Psoas muscle (tissue), 7 donors: ENCODE measurements at regions not wholly inside any gene's neighbourhood (a gene's known extent, or its start where the extent isn't known, plus 50 kb on each side); places are given as distances from the start of the nearest gene placed in this dataset.

ENCODE experiments used
- ATAC-seq, 4 donors: fragments of 200-7000 bp; cut with Tn5 transposase; one replicate each; pipeline ENCODE4 v1.9.1; 2020; ENCODE audit warnings: moderate library complexity in 3 of 4, mild to moderate bottlenecking in 2 of 4
- DNase-seq, 2 donors: peaks; one replicate each; pipeline ENCODE4 v3.0.0-alpha.2; 2020
- H3K27ac ChIP-seq: fragments of 200-600 bp; one replicate; pipeline ENCODE4 v1.8.0; 2022
- H3K27me3 ChIP-seq, 3 donors: fragments of 200-600 bp in 1 of 3; one replicate each; pipeline versions ENCODE4 v1.6.1 to v1.8.0; 2013 to 2022; ENCODE audit warnings: low read length in 2 of 3, mild to moderate bottlenecking in 2 of 3, moderate library complexity in 1 of 3; ENCODE audit not compliant: insufficient read depth in 3 of 3
- H3K36me3 ChIP-seq, 2 donors: fragments of 200-600 bp in 1 of 2; one replicate each; pipeline versions ENCODE4 v1.6.1 to v1.8.0; 2013 to 2022; ENCODE audit warnings: low read depth in 1 of 2, mild to moderate bottlenecking in 1 of 2, moderate library complexity in 1 of 2; ENCODE audit not compliant: insufficient read depth in 1 of 2
- H3K4me1 ChIP-seq: fragments of 200-600 bp; one replicate; pipeline ENCODE4 v1.8.0; 2022
- H3K4me3 ChIP-seq: fragments of 200-600 bp; one replicate; pipeline ENCODE4 v1.8.0; 2022; ENCODE audit warnings: mild to moderate bottlenecking
- H3K9me3 ChIP-seq: fragments of 200-600 bp; one replicate; pipeline ENCODE4 v1.8.0; 2022
- WGBS, 3 donors: extraction: QIAGEN DNeasy Blood & Tissue Kit; methylation state at CpG; one replicate each; pipeline versions ENCODE4 v1.1.6 to v1.1.7; 2013; 5-methylcytosine and 5-hydroxymethylcytosine counted together
- intact Hi-C, 2 donors: fragments of 100-400 bp; cut with DNase I; formaldehyde crosslinking; loops; one replicate each; pipeline versions ENCODE4 v1.11.0 to v1.14.2; 2022
- TF ChIP-seq, protein P1 (sequence below): fragments of 200-600 bp; IDR thresholded peaks from one replicate; pipeline ENCODE4 v1.8.0; 2022; ENCODE audit warnings: antibody characterized with exemption
- donor health status: healthy with polysubstance abuse.
- donor health status: DM: no; HTN: no; CAD: no; lungs with moderate emphysema.
- donor health status: Bipolar disorder and iron deficiency.
- donor health status: healthy.
- donor health status: DM: yes; HTN: yes; CAD: no.
- donor health status: DM: no; HTN: no; CAD: no.
- donor health status: DM: yes; HTN: yes; CAD: no.

DNA sequence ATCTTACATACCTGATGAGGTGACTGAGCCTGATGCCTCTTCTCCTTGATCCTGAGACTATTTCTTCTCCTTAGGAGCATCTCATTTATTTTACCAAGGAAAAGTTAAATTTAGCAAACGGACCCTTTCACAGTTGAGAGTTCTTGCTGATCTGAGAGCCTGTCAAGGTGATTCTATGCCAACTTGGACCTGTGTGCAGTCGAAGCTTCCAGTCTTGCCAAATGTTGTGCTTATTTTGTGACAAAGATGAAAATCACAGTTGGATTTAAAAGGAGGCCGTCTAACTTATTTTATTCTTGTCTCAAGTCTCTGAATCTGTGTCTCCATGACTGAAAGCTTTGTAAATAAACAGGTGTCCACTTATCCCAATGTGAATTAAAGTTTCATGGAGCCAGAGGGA lies 296.3 kb upstream of the EPHA3 start:
- Histone ChIP-seq H3K9me3 (no peaks in the 10 kb centered on the region), H3K36me3 (no peaks in the 10 kb centered on the region), H3K4me1 (no peaks in the 10 kb centered on the region), H3K4me3 (no peak overlapping the region), H3K27me3 (no peaks in the 10 kb centered on the region), H3K27ac (no peak overlapping the region)
- no peak for ATAC-seq
- TF ChIP-seq, protein P1, sequence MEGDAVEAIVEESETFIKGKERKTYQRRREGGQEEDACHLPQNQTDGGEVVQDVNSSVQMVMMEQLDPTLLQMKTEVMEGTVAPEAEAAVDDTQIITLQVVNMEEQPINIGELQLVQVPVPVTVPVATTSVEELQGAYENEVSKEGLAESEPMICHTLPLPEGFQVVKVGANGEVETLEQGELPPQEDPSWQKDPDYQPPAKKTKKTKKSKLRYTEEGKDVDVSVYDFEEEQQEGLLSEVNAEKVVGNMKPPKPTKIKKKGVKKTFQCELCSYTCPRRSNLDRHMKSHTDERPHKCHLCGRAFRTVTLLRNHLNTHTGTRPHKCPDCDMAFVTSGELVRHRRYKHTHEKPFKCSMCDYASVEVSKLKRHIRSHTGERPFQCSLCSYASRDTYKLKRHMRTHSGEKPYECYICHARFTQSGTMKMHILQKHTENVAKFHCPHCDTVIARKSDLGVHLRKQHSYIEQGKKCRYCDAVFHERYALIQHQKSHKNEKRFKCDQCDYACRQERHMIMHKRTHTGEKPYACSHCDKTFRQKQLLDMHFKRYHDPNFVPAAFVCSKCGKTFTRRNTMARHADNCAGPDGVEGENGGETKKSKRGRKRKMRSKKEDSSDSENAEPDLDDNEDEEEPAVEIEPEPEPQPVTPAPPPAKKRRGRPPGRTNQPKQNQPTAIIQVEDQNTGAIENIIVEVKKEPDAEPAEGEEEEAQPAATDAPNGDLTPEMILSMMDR, result no peak
- intact Hi-C loops, result no loop called here
- WGBS, 3 donors, result 36 to 59% (median 41%) methylated on average over 3 of the region's 3 CpGs
- no peak for DNase-seq

DNA sequence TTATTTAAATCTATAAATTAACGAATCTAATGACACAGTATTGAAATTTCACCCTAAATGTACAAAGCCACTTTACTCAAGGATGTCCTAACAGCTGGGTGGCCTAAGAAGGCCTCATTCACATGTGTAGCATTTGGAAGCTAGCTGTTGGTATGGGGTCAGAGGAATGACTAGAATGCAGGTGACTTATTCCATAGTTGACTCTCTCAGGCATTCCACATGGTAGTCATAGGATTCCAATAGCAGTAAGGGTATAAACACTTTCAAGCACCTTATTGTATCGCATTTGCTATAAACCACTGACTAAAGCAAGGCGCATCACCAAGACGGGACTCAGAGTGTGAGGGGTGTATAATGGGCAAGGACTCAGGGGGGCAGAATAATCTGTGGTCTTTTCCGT lies 294.8 kb upstream of the EPHA3 start:
- TF ChIP-seq, protein P1, result no peak
- no peaks in the 10 kb centered on the region for H3K36me3 ChIP-seq
- no peak overlapping the region for H3K4me3 ChIP-seq
- DNase-seq (no peak), ATAC-seq (no peak)
- no peak overlapping the region for H3K27ac ChIP-seq
- WGBS, 3 donors, result 88 to 95% (median 89%) methylated on average over 5 of the region's 5 CpGs
- H3K27me3 ChIP-seq, result no peaks in the 10 kb centered on the region
- H3K9me3 ChIP-seq, result no peaks in the 10 kb centered on the region
- no peaks in the 10 kb centered on the region for H3K4me1 ChIP-seq
- intact Hi-C loops, result no loop called here

DNA sequence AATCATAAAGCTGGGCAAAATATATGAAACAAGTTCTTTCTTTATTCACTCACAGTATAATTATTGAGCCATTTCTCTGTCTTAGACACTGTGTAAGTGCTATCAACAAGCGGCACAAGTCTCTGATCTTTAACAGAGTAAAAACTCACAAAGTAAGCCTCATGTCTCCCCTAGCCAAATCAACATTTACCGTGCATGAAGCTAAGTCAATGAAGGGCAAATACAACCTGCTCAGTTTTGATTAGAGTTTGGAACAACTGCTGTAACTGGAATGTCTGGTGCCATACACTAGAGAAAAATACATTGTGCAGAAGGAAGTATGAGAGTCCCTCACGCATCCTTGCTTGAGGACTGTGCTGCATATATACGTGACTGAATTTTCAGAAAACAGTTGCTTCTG lies 291.0 kb upstream of the EPHA3 start:
- Histone ChIP-seq H3K4me3 (no peak overlapping the region), H3K4me1 (no peaks in the 10 kb centered on the region), H3K9me3 (no peaks in the 10 kb centered on the region), H3K27me3 (no peaks in the 10 kb centered on the region), H3K27ac (no peak overlapping the region), H3K36me3 (no peaks in the 10 kb centered on the region)
- TF ChIP-seq, protein P1, result no peak
- intact Hi-C loops, result no loop called here
- DNase-seq, result no peak
- ATAC-seq, result no peak
- 75 to 86% (median 84%) methylated on average over 4 of the region's 4 CpGs for WGBS, 3 donors

DNA sequence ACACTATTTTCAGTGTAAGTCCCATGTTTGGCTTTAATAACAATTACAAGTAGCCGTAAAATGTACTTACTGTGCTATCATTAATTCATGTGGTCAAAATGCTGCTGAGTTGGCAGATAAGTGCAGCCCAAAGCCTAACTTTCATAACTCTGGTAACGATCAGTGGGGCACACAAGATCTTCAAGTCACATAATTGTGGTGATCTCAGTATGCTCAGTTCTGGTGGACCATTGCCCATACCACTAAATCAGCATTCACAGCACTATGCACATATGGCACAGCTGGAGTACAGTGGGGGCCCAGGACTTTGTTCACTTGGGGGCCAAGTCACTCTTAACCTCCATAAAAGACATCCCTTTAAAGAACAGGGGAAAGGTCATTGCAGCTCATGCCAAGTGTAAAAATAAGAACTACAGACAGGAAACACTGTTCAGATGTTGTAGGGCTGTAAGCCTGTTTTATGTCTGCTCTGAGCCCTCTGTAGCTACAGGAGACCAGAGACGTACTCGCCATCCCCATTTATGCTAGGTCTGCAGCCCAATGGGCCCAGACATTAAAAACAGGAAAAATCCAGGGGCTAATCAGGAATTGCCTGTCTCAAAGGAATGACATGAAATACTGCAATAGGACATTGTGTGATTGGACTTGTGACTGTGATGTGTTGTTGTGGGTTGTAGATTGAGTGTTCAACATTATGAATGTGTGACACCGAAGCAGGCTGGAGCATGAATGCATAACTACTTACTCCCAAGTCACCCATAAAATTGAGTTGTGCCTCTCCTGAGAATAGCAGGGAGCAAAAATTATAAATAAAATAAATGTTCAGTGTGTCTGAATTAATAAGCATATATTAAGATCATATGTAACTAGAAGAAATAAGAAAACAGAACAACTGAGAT lies 282.5 kb upstream of the EPHA3 start:
- Histone ChIP-seq H3K36me3 (no peaks in the 10 kb centered on the region), H3K9me3 (no peaks in the 10 kb centered on the region), H3K27me3 (no peaks in the 10 kb centered on the region), H3K4me1 (no peaks in the 10 kb centered on the region), H3K4me3 (no peak overlapping the region), H3K27ac (no peak overlapping the region)
- DNase-seq, result no peak
- WGBS, 3 donors, result 64 to 68% (median 66%) methylated on average over 5 of the region's 5 CpGs
- ATAC-seq, result no peak
- TF ChIP-seq, protein P1, result no peak
- intact Hi-C loops, result no loop called here

DNA sequence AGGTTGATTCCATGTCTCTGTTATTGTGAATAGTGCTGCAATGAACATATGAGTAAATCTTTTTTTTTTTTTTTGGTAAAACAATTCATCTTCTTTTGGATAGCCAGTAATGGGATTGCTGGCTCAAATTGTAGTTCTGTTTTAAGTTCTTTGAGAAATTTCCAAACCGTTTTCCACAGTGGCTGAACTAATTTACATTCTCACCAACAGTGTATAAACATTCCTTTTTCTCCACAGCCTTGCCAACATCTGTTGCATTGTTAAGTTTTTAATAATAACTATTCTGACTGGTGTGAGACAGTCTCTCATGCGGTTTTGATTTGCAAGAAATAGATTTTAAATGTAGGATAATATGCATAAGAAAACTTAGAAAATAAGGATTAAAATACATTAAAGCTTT lies 279.0 kb upstream of the EPHA3 start:
- intact Hi-C loops, result no loop called here
- Histone ChIP-seq H3K4me1 (no peaks in the 10 kb centered on the region), H3K4me3 (no peak overlapping the region), H3K36me3 (no peaks in the 10 kb centered on the region), H3K27ac (no peak overlapping the region), H3K9me3 (no peaks in the 10 kb centered on the region), H3K27me3 (no peaks in the 10 kb centered on the region)
- 25 to 35% (median 32%) methylated on average over 2 of the region's 2 CpGs for WGBS, 3 donors
- TF ChIP-seq, protein P1, result no peak
- ATAC-seq (no peak), DNase-seq (no peak)
